ENCODE measurements at regions not wholly inside any gene's neighbourhood (a gene's known extent, or its start where the extent isn't known, plus 50 kb on each side); places are given as distances from the start of the nearest gene placed in this dataset.

GRCh38 chr6:99219788-99220187 lies 129.7 kb downstream of the FAXC start:
- 3% methylated on average over 4 of the region's 4 CpGs for WGBS (ENCODE audit: insufficient coverage, low coverage, missing lambda C conversion rate)
- DNase-seq (ENCODE audit: extremely low read depth in 1 of 4, low spot score in 3 of 4) (peak in 2 of 4 experiments; percentile 8 to 34), FAIRE-seq (no peak), ATAC-seq (peak; percentile 93)
- Histone ChIP-seq H3K27ac (ENCODE audit: extremely low read depth, low read depth, low read length) (no peak overlapping the region), H3K4me1 (replicated peaks in 1 of 2; ENCODE audit: control insufficient read depth in 2 of 2, insufficient read depth in 2 of 2, low read length in 2 of 2) (no peaks in the 10 kb centered on the region), H3K79me2 (ENCODE audit: control insufficient read depth, insufficient read depth, low read length) (no peaks in the 10 kb centered on the region), H3K9ac (ENCODE audit: insufficient read depth in 1 of 2, low read depth in 2 of 2, low read length in 2 of 2) (0 out of 4 replicates have a peak overlapping the region, but pooled peaks of 1 of the 2 experiments have one; percentile 17), H3K36me3 (ENCODE audit: control insufficient read depth, insufficient read depth, low read length) (no peaks in the 10 kb centered on the region), H3K27me3 (ENCODE audit: control insufficient read depth in 2 of 2, insufficient read depth in 2 of 2, low read length in 2 of 2) (no peaks in the 10 kb centered on the region), H3K4me2 (ENCODE audit: insufficient read depth, low read length) (no peak overlapping the region), H3K4me3 (no peak overlapping the region), H4K20me1 (replicated peaks; ENCODE audit: control insufficient read depth, insufficient read depth, low read length) (no peaks in the 10 kb centered on the region), H2AFZ (ENCODE audit: low read depth, low read length) (no peak overlapping the region), H3K9me3 (replicated peaks; ENCODE audit: control insufficient read depth, insufficient read depth, low read depth, low read length) (no peaks in the 10 kb centered on the region), H3K9me1 (ENCODE audit: control insufficient read depth, insufficient read depth, low read length) (no peaks in the 10 kb centered on the region)
- intact Hi-C loops (cut with micrococcal nuclease) (no loop called here), in situ Hi-C loops (cut with MboI) (no loop called here)
- no TSS peak for BruUV-seq (replicated peaks)
- ChIA-PET POLR2A (interaction anchor here (0.6 kb wide), 1 partner anchor 55 kb away, joined by 3 read pairs; no protein-coding TSS in a partner anchor), CTCF (ENCODE audit: low intra/inter-chr PET ratio) (no interaction called here)
- no peak for TF ChIP-seq RBFOX2 (IDR thresholded peaks at IDR 0.05; ENCODE audit: low read depth, low read length)
- TF ChIP-seq, protein P1, sequence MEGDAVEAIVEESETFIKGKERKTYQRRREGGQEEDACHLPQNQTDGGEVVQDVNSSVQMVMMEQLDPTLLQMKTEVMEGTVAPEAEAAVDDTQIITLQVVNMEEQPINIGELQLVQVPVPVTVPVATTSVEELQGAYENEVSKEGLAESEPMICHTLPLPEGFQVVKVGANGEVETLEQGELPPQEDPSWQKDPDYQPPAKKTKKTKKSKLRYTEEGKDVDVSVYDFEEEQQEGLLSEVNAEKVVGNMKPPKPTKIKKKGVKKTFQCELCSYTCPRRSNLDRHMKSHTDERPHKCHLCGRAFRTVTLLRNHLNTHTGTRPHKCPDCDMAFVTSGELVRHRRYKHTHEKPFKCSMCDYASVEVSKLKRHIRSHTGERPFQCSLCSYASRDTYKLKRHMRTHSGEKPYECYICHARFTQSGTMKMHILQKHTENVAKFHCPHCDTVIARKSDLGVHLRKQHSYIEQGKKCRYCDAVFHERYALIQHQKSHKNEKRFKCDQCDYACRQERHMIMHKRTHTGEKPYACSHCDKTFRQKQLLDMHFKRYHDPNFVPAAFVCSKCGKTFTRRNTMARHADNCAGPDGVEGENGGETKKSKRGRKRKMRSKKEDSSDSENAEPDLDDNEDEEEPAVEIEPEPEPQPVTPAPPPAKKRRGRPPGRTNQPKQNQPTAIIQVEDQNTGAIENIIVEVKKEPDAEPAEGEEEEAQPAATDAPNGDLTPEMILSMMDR (IDR thresholded peaks at IDR 0.05 in 2 of 3, conservative IDR thresholded peaks at IDR 0.05 in 1 of 3; ENCODE audit: insufficient read depth in 2 of 3, low read depth in 1 of 3, low read length in 3 of 3), result peak; percentile 33 to 36 (median 34); a peak in 2 of 6 replicates

DNA sequence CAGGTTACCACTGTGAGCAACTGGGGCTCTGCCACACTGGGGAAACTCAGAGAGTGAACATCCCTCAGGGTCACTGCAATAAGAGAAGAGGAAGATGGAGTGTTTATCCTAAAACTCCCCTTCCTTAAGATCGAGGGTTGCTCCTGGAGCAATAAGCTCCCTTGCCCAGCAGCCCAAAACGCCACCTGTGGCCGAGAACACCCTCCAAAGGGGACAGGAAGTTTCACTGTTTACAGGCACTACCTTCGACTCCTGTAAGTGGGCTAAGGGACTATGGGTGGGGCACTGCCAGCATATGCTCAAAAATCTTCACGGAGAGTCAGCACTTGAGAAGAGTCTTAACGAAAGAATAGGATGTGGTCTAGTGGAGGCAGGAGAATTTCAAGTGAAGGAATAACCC lies 132.5 kb downstream of the FAXC start:
- no peak overlapping the region for H3K4me3 ChIP-seq
- FAIRE-seq, result no peak
- peak; percentile 54; the same call in 2 of the 3 replicates for ATAC-seq

More for the DNA sequence above, 132.5 kb downstream of the FAXC start:
- ChIA-PET POLR2A (no interaction called here), CTCF (ENCODE audit: low intra/inter-chr PET ratio) (no interaction called here)
- Histone ChIP-seq H3K9me3 (replicated peaks; ENCODE audit: control insufficient read depth, insufficient read depth, low read depth, low read length) (no peaks in the 10 kb centered on the region), H3K4me1 (replicated peaks in 1 of 2; ENCODE audit: control insufficient read depth in 2 of 2, insufficient read depth in 2 of 2, low read length in 2 of 2) (no peaks in the 10 kb centered on the region), H3K36me3 (ENCODE audit: control insufficient read depth, insufficient read depth, low read length) (no peaks in the 10 kb centered on the region), H3K9ac (ENCODE audit: insufficient read depth in 1 of 2, low read depth in 2 of 2, low read length in 2 of 2) (no peak overlapping the region), H3K79me2 (ENCODE audit: control insufficient read depth, insufficient read depth, low read length) (no peaks in the 10 kb centered on the region), H3K27ac (ENCODE audit: extremely low read depth, low read depth, low read length) (no peak overlapping the region), H3K9me1 (ENCODE audit: control insufficient read depth, insufficient read depth, low read length) (no peaks in the 10 kb centered on the region), H2AFZ (ENCODE audit: low read depth, low read length) (no peak overlapping the region), H4K20me1 (replicated peaks; ENCODE audit: control insufficient read depth, insufficient read depth, low read length) (no peaks in the 10 kb centered on the region), H3K4me2 (ENCODE audit: insufficient read depth, low read length) (no peak overlapping the region), H3K27me3 (ENCODE audit: control insufficient read depth in 2 of 2, insufficient read depth in 2 of 2, low read length in 2 of 2) (no peaks in the 10 kb centered on the region)
- TF ChIP-seq NKRF (IDR thresholded peaks at IDR 0.05; ENCODE audit: borderline replicate concordance), result no peak
- DNase-seq (ENCODE audit: extremely low read depth in 1 of 4, low spot score in 3 of 4), result no peak
- 0% methylated on average over 6 of the region's 6 CpGs for WGBS (ENCODE audit: insufficient coverage, low coverage, missing lambda C conversion rate)
- no TSS peak for BruUV-seq (replicated peaks)
- intact Hi-C loops (cut with micrococcal nuclease) (no loop called here), in situ Hi-C loops (cut with MboI) (no loop called here)

Measured in K562 (cell line).